ENCODE measurements at regions not wholly inside any gene's neighbourhood (a gene's known extent, or its start where the extent isn't known, plus 50 kb on each side); places are given as distances from the start of the nearest gene placed in this dataset.

DNA sequence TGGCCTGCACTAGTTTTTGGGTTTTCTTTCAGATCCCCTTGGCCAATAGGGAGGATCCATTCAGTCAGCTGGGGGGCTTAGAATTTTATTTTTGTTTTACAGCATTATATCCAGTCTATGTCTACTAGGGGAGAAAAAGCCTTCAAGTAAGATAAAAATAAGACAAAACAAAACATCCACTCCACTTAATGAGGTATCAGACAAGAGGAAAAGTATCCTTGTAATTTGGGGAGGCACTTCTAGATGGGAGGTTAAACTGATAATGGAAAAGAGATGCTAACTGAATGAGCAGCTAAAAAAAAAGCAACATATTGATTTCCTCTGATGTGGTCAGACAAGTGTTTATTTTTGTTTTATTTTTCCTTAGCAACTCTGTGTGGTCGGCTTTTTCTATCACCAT lies 278.0 kb upstream of the ANO3 start:
- no peak for DNase-seq

DNA sequence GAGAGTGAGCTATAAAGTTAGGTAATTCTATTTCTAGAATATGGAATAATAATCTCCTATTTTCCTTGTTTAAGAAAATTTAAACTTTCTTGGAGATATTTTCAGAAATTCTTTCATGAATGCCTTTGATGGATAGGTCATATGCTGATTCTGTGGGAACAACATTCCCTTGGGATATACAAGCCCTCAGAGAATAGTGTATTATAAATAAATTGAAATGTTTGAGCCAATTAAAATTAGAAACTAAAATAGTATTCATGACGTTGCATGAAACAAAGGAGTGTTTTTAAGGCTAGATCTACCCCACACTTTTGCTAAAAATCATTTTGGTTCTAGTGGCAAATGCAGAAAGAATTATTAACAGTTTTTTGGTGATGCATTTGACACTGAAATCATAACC lies 269.3 kb upstream of the ANO3 start:
- no peak for DNase-seq

DNA sequence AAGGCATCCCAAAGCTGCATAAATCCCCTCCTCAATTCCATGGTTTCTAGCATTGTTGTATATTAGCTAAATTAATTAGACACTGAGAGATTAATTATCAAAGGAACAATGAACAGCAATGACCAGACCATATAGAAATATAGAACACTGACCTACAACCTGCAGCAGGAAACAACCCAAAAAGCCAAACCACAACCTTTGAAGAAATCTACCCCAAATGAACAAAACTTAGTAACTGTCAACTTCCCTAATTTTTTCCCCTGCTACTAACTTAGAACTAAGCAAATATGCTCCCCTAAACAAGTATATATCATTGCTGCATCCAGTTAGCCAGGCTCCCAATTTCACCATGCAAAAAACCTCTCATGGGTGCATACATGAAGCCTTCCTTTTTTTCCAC lies 268.0 kb upstream of the ANO3 start:
- DNase-seq: no peak

DNA sequence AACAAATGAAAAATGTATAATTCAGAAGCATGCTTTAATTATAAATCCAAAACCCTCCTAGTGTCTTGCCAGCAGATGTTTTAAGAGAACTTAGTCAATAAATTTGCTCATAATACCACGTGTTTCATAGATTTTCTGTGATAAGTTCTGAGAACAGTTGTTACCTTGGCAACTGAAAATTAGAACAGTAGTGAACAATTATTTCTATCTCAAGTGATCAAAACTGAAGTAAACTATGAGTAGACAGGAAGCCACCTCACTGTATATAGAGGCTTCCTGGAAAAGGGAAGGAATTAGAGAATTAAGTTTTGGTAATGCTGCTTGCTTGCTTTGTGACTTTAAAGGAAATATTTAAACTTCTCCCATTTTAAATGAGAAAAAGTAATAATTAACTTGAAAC lies 266.0 kb upstream of the ANO3 start:
- DNase-seq: no peak

DNA sequence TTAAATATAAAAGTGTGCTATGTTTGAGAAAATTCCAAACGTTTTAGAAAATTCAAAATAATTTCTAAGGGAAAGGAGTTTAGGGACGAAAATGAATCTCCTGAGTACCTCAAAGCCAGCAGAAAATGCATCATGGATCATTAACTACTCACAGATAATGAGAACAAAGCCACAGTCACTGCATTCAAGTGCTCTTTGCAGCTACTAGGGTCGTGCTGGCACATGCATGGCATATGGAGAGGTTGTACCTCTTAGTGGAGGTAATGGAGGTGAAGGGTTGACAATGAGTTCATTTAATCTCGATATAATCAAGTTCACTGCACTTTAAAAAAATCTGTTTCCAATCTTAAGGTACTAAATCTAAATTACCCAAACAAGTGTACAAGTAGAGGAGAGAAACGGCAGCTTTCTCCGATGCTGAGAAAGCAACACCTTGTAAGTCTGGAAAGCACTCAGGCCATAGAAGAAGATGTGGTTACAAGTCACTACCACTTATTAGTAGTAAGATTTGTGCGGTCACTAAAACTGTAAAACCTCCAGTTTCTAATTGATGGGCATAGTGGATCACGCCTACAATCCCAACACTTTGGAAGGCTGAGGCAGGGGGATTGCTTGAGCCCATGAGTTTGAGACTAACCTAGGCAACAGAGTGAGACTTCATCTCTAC lies 261.1 kb upstream of the ANO3 start:
- no peak for DNase-seq

DNA sequence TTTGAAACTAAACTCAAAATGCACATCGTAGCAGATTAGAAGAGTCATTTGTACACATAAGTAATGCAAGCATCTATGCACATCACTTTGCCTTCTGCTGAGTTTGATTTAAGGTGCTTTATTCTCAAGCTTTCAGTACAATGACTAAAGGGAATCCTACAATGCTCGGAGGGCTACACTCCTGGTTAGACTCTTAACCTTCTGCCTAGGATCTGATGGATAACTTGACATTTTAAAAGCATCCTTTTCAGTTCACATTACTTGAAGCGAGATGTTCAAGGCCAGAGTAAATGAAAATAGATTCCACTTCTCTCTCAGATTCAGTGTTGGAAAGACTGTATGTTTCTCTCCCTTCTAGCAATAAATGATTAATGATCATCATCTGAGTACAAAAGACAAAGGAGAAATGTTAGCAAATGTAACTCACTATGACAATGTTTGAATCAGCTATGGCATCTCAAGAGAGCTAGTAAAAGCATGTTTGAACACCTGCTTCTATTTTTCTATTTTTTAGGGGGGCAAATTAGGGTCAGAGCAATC lies 259.2 kb upstream of the ANO3 start:
- DNase-seq: no peak

DNA sequence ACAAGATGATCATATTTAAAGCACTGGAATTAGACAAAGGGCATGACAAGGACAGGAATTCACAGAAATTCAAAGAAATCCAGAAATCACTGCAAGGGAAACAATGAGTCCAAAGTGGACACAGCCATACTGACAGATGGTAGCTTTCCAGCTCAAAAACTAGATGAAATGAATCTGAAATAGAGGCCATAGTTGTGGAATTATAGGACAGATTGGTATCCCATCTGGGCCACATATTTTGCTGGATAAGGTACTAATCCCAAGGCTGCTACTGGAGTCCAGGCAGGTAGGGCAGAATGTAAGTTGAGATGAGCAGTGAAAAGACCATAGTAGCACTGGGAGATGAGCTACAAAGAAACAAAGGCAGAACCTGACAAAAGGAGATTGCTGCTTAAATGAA lies 258.3 kb upstream of the ANO3 start:
- no peak for DNase-seq

DNA sequence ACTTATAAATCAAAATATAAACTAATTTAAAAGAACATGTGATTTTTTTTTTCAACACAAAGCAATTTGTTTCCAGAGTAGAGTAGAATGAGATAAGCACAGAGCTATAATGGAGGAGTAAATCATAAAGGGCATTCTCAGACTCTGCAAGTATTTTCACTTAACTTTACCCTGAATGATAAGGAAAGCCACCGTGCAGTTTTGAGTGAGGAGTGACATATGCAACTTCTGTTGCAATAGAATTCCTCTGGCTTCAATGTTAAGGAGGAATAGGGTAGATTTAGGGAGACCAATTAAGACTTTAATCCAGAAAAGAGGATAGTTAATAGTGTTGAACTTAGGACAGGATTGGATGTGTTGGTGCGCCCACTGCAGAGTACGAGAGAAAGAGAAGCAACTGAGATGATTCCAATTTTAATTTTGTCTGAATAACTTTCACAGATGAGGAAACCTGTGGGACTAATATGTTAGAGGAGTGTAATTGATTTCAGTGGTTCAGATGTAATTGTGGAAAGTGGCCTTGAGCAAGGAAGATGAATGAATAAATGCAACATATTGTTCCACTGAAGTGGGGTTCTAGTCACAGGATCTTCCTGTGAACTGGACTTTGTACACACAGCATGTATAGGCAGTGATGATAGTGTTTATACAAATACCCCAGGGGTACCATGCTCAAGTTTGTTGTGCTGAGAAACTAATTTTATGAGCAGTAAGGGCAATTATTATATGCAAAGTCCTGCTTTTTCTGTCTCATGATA lies 255.5 kb upstream of the ANO3 start:
- no peak for DNase-seq

DNA sequence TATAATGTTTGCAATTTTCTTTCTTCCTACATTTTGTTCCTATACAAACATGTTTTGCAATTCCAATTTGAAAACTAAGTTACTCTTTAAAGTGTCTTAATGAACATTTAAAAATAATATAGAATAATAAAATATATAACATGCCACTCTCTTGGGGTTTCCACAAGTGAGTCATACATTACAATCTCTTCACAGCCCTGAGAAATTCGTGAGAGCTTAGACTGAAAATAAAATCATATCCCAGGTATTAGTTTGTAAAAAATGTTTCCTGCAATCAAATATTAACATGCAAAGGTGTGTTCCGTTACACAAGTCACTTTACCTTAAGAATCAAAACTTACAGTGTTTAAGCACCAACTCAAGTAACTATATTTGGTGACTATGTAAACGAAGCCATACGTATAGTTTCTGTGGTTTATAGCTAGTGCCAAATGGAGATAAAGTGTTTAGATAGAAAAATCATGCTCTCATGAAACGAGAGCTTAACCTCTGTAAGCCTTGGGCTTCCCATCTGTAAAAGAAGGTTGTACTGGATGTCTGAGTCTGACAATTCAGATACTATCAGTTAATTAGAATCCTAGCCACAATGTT lies 253.6 kb upstream of the ANO3 start:
- DNase-seq: no peak

DNA sequence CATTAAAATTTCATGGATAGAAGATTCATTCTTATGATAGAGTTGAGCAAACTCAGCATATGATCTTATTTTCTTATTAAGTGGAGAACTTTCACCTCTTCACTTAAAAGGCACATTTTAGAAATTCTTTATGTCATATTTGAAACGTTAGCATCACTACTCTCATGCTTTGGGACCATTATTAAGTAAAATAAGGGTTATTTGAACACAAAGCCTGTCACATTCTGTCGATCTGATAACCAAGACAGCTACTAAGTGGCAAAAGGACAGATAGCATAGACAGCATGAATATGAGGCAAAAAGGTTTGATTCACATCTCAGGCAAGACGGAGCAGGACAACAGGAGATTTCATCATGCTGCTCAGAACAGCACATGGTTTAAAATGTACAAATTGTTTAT lies 247.6 kb upstream of the ANO3 start:
- DNase-seq: no peak

DNA sequence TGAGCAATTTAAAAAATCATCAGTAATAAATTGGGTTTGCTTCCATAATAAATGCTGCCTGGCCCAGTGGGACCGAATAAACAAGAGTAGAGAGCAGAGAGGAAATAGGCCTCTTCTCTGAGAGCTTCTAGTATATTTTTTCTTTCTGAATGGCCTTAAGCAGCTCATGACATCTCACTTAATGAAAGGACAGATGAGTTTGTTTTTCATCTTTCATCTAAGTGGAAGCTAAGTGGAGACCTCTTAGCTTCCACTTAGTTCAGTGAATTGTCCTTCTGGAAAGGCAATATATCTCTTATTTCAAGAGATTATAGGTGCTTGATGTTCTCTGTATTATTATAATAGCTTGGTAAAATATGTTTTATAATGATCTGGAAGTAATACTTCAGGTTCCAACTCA lies 245.9 kb upstream of the ANO3 start:
- no peak for DNase-seq

DNA sequence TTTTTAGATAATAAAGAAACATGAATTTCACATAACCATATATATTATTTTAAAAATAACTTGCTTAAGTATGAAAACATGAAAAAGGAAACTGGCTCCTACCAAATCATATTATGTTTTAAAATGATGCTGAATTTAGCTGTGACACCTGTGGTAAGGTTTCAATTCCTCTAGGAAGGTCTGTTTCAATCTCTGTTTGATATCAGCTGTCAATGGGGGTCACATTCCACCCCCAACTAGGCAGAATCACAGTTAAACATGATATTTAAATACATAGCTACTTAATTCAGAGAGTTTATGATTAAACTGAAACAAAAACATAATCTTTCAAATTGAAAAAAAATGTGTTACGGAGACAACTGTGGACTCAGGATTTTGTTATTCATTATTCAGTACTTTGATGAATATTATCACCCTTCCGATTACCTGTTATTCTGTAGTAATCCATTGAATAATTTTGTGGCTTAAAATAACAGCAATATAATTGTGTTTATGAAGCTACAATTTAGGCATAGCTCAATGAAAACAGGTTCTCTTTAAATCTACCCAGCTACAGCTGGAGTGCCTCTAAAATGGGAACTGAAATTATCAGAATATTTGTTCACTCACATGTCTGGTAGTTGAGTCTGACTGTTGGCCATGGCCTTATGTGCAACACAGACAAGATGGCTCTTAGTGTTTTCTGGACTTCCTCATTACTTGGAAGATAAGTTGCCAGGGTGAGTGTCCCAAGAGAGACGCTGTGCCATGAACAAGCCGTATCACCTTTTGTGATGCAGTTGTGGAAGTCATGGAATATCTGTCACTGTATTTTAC lies 244.6 kb upstream of the ANO3 start:
- no peak for DNase-seq

DNA sequence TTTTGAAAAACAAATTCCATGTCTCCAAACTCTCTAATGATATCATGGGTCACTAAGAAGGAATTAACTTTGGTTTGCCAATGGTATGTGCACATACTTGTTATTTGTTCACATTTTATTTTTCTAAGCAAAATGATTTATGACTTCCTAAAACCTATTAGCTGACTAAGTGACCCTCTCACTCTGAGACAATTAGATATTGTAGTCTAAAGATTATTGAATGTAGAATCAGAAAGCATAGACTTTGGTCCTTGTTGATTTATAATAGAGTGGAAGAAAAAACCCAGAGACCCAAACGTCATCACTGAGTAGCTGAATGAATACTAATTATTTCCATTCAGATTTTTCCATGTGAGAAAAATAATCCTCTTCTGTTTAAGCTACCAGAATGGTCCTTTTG lies 243.5 kb upstream of the ANO3 start:
- DNase-seq: no peak

DNA sequence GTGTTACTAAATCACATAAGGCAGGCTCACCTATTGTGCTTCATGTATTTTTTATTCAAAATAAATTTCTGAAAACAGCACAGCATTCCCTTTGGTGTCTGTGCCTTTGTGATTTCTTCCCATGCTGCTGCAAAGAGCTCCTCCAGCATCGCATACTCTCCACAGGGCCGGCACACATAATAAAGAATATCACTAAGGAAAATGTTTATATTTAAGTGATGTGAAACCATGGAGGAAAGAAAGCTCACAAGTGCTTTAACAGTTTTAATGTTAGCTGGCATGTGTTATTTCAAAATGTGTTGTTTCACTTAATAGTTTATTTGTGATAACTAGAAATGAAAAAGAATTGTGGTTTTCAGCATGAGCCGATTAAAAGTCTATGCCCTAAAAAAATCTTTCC lies 241.3 kb upstream of the ANO3 start:
- DNase-seq: no peak

DNA sequence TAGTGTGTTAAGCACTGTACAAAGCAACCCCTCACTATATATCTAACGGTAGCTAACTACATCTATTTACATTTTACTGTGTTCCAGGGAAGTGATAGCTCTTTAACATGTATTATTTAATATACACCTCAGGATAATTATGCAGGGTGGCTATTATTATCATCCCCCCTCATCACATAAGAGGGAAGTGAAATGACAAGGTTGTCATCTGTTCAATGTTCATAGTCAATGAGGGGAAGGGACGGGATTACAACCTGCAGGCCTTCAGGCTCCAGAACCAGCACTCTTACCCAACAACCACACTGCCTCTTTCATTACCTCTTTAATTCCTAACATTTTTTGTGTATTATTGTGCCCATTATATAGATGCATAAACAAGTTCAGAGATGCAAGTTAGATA lies 238.7 kb upstream of the ANO3 start:
- no peak for DNase-seq

DNA sequence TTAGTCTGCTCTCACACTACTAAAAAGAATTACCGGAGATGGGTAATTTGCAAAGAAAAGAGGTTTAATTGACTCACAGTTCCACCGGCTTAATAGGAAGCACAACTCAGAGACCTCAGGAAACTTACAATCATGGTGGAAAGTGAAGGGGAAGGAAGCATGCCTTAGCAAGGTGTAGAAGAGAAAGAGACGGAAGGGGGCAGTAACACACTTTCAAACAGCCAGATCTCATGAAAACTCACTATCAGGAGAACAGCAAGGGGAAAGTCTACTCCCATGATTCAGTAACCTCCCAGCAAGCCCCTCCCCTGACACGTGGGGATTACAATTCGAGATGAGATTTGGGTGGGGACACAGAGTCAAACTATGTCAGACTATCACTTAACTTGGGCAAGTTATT lies 236.6 kb upstream of the ANO3 start:
- DNase-seq: no peak

DNA sequence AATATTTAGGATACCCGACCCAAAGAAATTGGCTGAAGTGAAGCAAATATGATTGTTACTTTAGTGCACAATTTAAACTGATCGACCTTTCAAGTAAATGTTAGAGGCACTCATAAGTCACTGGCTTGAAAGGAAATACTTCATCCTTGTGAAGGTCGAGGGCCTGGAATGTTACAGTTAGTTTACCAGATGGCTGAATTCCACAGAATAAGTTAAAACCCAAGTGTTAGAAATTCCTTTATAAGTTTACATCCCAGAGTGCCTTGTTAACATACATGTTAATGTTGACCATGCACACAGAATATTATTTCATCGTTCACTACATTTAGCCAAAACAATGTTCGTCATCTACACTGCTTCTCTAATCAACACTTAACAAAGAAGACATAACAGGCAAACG lies 235.5 kb upstream of the ANO3 start:
- DNase-seq: no peak

DNA sequence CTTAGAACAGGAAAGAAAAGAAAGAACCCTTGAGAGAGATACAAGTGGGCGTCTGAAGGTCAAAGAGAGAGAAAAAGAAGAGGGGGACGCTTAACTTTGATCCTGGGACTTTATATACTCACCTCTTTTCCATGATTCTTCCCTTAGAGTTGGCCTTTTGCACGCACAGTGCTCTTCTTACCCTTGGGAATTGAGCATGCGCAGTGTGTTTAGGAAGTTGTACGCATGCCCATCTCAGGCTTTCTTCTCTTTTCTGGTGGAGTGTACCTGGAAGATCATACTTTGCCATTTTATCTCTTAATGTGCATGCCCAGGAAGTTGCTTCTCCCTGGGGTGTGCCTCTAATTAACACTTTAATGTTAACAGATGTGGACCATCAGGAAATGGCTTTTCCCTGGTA lies 229.6 kb upstream of the ANO3 start:
- no peak for DNase-seq

DNA sequence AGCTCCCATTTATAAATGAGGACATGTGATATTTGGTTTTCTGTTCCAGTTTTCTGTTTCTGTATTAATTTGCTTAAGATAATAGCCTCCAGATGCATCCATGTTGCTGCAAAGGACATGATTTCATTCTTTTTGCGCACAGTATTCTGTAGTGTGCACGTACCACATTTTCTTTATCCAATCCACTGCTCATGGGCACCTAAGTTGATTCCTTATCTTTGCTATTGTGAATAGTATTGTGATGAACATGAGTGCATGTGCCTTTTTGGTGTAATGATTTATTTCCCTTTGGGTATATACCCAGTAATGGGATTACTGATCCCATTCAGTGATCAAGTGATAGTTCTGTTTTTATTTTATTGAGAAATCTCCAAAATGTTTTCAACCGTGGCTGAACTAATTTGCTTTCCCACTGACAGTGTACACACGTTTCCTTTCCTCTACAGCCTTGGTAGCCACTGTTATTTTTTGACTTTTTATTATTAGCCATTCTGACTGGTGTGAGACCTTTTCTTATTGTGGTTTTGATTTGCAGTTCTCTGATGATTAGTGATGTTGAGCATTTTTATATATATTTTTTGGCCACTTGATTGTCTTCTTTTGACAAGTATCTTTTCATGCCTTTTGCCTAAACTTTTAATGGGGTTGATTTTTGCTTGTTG lies 226.0 kb upstream of the ANO3 start:
- no peak for DNase-seq

DNA sequence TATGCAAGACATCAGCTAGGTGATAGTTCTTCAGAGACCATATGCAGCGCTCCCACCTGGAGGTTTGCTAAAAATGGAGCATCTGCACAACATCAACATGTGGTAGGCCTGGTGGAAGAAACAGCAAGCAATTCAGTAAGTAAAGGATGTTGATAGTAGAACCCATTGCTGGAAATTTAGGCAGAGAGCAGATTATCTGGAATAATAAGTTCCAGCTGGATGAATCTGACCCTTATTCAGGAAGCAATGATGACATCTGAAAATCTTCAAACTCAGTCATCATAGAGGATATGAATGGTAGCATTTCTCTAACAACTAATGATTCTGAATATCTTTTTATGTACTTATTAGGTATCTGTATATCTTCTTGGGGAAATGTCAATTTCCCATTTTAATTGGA lies 225.2 kb upstream of the ANO3 start:
- DNase-seq: no peak

DNA sequence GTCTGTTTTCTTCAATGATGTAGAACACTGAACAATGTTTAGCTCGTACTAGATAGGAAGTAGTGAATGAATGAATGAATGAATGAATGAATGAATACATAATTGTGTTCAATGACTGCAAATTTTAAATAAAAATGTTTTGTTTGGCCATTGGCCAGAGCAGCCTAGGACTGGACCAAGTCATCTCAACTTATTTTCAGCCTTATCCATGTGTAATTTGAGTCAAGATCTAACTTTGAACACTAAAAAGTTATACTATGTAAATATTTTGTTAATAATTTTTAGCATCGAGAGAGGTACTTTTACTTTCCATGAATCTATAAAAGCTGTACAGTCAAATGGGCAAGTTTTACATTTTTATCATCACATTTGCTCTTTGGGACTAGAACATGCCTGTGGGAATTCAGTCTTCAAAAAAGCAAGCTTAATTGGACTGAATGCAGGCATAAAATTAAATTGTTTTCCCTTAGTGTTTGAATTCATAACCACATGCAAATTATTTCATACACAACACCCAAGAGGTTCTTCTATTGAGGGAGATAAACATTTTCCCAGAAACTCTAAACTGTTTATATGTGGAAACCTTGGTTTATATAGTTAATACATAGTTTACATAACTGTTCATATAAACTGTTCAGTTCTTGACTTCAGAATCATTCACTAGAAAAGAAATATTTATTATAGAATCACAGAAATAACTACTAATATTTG lies 222.1 kb upstream of the ANO3 start:
- no peak for DNase-seq

DNA sequence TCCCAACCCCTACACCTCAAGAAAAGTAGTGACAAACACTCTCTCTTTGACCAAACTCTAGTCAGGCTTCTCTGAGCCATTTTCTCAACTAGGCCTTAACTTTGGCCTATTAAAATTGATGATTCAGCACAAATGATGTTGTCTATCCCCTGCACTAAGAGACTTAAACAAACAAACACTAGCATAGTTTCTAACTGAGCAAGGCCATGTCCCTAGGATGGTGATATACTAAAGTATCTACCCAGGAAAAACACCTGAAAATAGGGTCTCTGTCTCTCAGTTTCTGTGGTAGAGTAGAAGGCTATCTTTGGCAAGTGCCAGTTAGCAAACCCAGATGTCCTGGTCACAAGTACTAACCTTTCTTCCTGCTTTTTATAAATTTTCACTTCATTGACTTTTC lies 219.7 kb upstream of the ANO3 start:
- no peak for DNase-seq
